Glomerular endothelial cell (primary cell): ENCODE measurements at regions not wholly inside any gene's neighbourhood (a gene's known extent, or its start where the extent isn't known, plus 50 kb on each side); places are given as distances from the start of the nearest gene placed in this dataset.

ENCODE experiments used
- DNase-seq: peaks from one replicate; pipeline ENCODE4 v3.0.0-alpha.2; 2011; ENCODE audit warnings: low read depth, low spot score; ENCODE audit errors: extremely low read depth

DNA sequence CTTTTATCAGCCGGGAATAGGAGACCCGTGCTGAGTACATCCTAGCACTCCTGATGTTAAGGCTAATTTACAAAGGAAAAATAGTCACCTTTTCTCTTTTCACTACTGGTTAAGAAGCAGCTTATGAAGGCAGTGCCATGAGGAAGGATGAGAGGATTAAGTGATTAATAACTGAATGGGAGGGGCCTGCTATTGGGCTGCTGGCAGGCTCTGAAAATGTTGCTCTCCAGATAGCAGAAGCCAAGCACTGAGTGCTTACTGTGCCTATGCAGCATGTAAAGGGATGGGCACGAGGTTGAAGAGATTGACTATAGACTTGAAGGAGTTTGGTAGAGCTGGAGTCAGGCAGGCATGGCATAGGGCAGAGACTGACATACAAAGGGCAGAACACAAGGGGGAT lies 282.4 kb upstream of the THSD7B start:
- DNase-seq, result no peak

DNA sequence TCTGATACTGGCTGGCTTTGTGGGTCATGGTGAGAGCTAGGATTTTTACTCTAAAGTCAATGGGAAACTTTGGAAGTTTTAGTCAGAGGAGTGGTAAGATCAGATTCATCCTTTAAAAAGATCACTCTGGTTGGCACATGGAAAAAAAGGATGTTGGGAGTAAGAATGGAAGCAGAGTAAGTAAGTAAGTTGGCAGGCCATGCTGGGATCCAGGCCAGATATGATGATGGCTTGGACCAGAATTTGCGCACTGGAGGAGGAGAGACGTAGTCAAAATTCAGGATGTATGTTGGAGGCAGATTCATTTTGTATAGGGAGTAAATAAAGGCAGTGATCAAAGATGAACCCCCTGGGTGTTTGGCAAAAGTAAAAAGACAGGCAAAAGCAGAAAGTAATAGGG lies 283.3 kb upstream of the THSD7B start:
- DNase-seq, result no peak

DNA sequence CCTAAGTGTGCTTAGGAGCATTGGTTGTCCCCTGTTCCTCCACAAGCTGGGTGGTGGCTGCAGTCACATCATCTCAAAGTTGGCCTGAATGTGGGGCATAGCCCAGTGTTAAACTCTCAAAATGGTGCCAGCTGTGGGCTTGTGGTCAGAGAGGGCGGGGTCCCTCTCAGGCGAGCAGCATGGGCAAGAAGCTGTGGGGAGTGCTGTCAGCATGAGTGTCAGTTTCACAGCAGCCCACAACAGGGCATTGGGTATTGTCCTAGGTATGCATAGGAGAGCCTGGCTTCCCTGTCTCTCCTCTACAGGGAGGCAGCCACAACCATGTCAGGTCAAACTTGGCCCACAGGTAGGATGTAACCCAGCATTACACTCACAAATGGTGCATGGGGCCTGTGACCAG lies 285.6 kb upstream of the THSD7B start:
- DNase-seq, result no peak

- no peak for DNase-seq
These were observed 296.5 kb upstream of the THSD7B start for GRCh38 chr2:136468799-136469369.

- DNase-seq, result no peak
These were observed 312.8 kb upstream of the THSD7B start for GRCh38 chr2:136452528-136452927.

GRCh38 chr2:136448986-136449780 lies 316.2 kb upstream of the THSD7B start:
- no peak for DNase-seq

DNA sequence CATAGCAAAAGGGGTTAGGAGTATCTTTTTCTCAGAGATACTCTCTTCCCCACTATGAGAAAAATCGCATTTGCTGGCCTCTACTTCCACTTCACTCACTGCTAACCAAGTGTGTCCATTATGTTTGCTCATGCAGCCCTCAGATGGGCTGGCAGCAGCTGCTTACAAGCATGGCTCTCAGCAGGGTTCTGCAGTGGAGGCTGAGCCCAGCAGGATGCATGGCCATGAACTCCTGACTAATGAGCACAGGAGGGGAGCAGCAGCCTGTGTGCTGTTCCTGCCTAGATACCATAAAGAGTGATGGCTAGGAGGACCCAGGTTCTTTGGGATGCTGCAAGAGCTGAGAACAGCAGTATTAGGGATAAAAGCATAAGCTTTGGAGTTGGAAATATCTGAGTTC lies 316.9 kb upstream of the THSD7B start:
- no peak for DNase-seq

- no peak for DNase-seq
These were observed 321.0 kb upstream of the THSD7B start for GRCh38 chr2:136444323-136444722.

- DNase-seq, result no peak
These were observed 321.7 kb upstream of the THSD7B start for GRCh38 chr2:136443661-136444060.

GRCh38 chr2:136441979-136442714 lies 323.2 kb upstream of the THSD7B start:
- no peak for DNase-seq

DNA sequence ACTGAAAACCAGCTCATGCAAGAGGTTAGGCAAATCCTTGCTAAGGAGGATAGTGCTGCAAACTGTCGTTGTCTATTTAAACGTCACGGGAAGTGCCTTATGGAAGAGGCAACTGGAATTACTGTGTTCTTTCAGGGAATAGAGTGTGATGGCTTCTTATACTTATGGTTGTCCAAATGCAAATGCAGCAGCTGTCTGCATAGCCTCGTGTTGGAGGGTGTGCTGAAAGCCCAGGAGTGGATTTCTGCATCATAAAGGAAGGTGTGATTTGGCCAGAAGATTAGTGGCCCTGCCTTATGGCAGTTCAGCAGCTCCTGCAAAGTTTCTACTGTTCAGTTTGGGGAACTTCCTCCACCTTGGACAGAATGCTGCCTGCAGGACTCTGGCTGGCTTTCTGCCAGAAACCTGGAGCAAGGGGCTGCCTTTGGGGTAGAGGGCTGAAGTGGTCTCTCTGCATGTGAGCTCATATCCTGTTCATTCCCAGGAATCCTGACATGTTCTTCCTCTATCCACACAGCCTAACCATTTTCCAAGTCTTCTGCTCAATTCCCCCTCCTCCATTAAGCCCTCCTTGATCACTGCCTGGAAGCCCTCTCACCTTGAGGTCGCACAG lies 321.2 kb upstream of the CXCR4 start:
- DNase-seq, result no peak

DNA sequence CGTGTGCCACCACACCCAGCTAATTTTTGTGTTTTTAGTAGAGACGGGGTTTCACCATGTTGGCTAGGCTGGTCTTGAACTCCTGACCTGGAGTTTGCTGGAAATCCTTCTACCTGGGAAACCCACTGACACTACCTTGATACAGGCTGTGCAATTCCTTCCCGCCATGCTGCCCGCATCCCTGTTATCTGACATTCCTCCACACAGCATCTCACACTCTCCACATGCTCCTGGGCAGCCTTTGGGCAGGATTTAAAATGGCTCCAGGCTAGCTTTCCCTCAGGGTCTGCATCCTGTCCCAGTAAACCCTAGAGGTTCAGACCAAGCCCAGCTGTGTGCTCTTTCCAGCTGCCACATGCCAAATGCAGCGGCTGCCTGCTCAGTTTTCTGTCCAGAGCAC lies 319.5 kb upstream of the CXCR4 start:
- no peak for DNase-seq

DNA sequence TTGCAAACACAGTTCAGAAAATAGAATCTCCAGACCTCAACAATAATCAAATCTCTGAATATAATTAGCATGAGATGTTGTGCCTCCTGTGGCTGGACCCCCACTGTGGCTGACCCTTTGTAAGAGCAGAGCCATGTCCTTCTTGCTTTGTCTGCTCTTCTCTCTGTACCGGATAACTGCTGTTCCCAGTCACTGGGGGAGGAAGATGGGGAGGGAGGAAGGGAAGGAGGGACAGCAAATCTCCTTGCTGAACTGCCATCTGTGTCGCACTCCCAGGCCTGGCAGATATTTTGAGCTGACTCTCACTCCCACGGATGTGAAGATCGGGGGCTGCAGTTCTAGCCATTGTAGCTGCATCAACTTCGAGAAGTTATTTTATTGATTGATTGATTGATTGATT lies 319.0 kb upstream of the CXCR4 start:
- DNase-seq, result no peak

DNA sequence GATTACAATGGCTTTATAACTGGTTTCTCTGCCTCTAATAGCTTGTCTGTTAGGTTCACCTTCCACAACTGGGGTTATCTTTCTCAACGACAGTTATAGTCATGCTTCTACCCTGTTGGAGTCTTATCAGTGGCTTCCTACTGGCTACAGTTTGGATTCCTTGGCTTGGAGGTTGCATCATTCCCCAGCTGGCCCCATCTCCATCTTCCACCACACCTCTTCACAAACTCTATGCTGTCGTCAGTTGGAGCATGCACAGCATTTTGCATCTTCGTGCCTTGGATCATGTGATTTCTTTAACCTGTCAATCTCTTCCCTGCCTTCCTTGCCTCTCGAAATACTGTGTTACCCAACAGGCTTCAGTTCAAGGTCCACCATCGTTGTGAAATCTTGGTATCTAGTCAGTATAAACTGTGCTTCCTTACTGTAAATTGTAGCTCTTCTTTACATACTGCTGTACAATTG lies 316.3 kb upstream of the CXCR4 start:
- DNase-seq, result no peak

- no peak for DNase-seq
These were observed 315.3 kb upstream of the CXCR4 start for GRCh38 chr2:136433261-136433660.

GRCh38 chr2:136424112-136424511 lies 306.2 kb upstream of the CXCR4 start:
- no peak for DNase-seq

DNA sequence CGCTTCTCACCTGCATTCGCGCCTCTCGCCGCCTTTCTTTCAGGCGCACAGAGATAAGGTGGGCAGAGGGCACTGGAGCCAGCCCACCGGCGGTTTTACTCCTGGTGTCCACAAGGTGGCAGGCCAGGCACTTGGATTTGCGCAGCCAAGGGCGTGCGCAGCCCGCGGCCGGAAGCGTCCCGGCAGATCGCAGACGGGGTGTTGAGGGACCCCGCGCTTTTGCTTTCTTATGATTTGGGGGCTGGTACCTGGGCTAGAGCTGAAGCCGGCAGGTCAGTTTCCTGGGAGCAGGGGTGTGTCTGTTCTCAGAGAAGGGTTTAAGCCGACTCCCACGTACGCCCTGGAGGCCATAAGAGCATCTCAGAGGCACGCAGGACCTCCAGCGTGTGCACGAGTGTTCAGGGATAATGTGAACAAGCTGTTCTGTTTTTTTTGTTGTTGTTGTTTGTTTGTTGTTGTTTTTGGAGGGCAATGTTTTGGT lies 305.6 kb upstream of the CXCR4 start:
- DNase-seq, result no peak

DNA sequence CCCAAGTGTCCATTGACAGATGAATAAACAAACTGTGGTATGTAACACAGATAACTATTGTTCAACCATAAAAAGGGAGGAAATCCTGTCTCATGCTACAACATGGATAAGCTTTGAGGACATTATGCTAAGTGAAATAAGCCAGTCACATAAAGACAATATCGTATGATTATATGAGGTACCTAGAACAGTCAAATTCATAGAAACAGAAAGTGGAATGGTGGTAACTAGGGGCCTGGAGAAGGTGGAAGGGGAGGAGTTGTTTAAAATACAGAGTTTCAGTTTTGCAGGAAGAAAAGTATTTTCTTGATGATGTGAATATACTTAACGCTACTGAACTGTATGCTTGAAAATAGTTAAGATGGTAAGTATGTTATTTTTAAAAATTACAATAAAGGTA lies 304.6 kb upstream of the CXCR4 start:
- DNase-seq, result no peak

GRCh38 chr2:136420346-136420745 lies 302.4 kb upstream of the CXCR4 start:
- DNase-seq, result no peak

GRCh38 chr2:136411946-136412345 lies 294.0 kb upstream of the CXCR4 start:
- DNase-seq, result no peak

GRCh38 chr2:136410673-136411072 lies 292.7 kb upstream of the CXCR4 start:
- no peak for DNase-seq
